Activated CD4-positive, alpha-beta T cell treated with anti-CD3 and anti-CD28 coated beads for 4 hours (primary cell): ENCODE measurements at regions not wholly inside any gene's neighbourhood (a gene's known extent, or its start where the extent isn't known, plus 50 kb on each side); places are given as distances from the start of the nearest gene placed in this dataset.
"Not testable (repeated sequence)": the region's sequence is repeated elsewhere in the genome, so short reads cannot be mapped to it uniquely, and the experiment has no call there.

ENCODE experiments used
- DNase-seq, 2 donors: peaks; one replicate each; pipeline ENCODE4 v3.0.0-alpha.2; 2020

DNA sequence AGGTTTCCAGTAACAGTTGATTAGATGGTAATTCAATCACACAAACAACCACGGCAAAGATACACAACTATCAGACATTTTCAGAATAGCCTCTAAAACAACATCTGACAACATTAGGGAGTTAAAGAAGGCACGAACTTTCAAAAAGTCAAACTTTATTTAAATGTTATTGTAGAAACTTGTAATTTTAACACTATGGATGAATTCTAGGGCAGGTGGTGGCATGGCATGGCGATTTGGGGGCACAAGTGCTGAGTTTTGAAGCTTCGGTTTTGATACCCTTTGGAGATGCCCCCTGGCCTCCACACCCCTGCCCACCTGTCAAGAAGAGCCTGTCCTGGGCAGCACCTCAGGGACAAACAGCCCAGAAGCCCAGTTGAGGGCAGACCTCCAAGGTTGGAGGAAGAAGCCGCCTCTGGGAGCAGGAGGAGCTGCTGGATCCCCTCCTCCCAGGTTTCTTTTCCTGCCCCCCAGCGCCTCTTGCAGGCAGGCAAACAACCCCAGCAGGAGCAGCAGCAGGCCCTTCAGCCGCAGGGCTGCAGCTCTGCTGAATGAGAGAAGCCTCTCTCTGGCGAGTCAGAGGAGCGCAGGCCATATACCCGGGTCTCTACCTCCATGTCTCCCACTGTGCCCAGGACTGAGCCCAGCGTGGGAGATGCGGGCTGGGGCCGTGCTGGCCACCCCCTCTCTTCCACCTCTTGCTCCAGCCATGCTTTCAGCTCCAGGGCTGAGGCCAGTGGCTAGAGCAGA is 102.1 kb upstream of the IGLL5 start:
- DNase-seq = no peak

DNA sequence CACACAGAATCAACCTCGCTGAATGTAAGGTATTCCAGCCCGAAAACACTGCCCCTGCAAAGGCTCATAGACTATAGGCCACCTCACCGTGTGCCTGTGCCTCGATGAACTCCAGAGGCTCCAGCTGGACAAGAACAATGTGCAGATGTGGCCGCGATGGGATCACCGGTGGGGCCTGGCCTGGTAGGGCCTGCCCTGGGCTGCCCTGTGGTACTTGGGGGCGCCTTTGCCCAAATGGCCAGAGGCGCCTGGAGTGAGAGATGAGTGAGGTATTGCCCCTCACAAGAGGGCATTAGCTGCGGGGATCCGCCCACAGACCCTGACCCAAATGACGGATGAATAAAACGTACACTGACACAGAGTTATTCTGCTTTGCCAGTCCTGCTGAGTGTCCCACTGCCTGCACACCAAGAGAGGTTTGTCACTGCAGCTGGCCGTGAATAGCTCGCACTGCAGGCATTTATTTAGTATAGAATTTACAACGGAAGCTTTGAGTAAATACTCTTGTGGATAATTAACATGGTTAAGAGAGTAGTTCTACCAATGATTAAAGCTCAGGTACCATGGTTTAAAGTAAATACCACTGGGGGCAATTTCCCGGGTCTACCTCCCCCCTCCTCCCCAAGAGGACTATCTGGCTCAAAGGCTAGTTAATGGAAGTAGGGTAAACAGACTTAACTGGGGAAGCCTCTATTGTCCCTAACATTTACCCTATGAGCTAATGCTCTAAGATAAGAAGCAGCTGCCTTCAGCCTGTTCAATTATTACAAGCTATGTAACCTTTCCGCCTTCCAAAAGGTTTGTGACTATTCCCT is 101.1 kb upstream of the IGLL5 start:
- DNase-seq = no peak

DNA sequence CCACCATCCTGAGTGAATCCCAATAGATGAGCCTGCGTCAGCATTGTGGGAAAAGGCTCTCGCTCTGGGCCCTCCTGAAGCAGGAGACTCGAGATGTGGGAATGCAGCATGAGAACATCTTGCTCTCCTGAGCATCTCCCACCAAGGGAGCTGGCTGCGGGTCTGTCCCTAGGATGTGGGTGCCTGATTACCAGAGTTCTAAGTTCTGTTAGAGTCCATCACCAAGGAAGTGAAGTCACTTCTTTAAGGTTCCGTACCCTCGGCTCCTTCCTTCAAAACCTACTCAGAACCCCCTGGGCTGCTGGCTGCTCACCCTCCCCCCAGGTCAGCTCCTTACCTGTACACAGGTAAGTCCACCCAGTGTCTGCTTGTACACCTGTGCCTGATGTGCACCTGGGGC is 100.5 kb upstream of the IGLL5 start:
- DNase-seq = no peak

DNA sequence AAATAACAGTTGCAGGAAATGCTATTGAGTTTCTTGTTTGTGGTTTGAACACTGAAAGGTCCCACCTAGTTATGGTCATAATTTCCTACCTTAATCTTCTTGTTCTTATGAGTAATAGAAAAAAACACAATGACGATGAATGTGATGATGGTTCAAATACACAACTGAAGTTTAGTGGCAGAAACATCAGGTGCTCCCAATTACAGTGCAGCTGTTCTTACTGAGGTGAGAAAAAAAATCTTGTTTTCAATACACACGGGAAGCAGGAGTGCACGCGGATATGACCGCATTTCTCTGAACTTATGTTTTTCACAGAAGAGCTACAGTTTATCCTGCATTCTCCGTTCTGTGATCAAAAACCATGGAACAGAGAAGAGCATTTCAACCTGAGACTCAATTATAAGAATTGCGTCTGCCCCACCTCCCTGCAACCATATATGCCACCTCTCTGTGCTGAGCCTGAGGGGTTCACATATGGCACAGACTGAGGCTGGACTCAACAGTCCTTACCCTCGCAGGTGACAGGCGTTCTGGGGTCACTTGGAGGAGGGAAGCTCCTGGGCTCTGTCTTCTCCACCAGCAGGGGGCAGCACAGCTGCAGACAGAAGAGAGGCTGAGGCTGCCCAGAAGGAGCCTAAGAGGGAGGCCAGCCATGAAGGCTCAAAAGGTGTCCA is 99.7 kb upstream of the IGLL5 start:
- DNase-seq = peak; percentile 64 to 65

DNA sequence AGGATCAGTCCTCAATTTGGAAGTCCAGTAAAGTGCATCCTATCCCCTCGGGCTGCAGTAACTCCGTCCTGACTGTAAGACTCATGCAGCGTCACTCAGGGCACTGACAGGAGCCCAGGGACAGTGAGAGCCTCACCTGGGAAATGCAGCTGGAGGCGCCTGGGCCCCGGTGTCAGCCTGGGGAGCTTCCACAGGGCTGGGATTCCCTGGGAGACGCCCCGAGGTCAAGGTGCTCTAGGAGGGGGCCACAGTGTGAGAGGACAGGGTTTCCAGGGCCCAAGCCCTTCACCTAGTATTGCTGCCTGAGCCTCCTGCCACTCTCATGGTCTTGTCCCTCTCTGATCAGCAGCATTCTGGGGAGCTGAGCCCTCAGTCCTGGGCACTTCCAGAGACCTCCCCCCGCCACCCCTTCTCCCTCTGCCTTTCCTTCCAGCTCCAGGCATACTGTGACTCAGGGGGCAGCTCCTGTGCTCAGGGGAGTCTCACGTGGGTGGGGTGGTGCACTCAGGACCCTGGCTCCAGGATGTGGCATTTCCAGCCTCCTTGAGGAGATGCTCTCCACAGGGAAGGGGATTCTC is 99.1 kb upstream of the IGLL5 start:
- no peak for DNase-seq

DNA sequence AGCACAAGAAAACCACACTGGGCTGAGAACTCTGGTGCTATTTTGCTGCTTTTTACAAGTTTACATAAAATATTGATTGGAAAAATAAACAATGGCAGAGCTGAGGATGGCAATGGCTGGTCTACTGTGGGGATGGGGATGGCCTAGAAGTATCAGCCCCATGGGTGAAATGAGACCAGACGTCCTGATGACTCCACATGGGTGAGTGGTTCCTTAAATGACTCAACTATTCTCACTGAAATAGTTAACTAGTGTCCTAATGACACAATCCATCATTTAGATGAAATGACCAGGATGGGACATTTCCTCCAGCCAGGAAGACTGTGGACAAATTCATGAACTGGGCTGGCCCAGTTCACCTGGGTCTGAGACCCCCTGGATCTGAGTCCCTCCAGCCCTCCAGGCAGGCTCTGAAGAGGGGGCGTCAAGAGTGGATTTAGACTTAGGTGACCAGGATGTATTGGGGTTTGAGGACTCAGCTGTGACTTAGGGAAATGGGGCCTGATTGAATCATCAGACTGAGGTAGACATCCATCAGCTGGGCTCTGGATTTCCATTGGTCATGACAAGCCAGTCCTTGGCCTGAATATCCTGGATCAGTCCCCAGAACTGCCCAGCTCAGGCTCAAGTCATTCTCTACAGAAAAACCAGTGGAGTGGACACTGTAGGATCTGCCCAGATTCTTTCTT is 98.2 kb upstream of the IGLL5 start:
- no peak for DNase-seq

DNA sequence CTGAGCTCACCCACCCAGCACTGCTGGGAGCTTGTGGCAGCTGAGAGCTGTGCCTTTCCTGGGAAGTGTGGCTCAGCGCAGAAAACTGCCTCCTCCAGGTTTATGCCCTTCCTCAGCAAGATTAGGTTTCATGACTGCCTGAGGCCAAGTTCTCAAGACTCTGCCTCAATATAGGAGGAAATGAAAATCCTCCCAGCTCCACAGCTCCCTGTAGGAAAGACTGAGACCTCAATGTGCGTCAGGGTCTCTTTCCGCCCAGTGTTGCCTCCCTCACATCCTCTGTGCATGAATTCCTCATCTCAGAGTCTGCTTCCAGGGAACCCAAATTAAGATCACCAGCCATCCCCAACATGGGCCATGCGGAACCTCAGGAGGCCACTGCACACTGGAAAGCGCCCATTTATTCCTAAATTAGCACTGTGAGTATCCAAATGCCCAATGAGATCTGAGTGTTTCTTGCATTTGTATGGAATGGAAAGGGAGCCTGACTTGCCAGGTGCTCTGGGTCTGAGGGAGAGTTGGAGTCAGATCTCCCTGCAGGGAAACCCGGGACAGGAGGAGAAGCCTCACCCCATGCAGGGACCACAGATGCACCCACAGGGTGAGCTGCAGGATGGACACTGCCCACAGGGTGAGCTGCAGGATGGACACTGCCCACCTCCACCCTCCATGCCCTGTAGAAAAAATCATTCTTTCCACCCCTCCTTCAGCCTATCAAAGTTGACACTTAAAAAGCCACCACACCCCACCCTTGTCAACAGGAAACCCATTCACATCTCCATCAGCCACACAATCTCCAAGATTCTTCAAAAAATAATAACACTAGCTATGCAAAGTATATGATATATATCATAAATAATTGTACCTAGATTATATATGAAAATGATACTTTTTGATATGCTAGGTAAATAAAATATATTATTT is 97.4 kb upstream of the IGLL5 start:
- no peak for DNase-seq

DNA sequence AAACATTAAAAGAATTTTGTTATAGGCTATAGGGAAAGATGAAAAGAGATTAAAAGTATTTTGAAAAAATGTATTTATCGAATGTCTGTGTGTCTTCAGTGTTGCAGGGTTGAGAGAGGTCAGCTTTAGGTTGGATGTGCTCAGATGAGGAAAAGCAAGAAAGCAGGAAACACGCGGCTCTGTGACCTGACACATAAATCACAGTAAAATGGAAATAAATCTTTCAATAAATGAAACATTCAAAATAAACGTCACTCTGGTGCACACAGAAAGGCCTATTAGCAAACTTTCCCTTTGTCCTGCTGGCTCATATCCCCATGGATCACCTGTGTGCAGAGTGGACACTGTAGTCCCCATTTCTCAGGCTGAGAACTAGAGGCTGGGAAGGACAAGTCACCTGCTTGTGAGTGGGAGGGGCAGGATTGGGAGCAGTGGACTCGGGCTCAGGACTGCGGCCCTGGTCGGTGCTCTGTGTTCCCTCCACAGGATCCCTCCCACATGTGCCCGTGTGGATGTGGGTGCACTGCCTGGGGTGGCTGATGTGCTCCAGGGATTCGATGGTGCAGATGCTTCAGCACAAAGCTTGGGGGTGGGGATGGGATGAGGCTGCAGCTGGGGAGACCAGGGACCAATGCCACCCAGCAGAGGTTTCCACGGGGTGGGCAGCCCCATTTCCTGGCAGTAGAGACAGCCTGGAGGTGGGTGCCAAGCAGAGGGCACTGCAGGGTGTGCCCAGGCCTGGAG is 96.0 kb upstream of the IGLL5 start:
- DNase-seq = no peak

DNA sequence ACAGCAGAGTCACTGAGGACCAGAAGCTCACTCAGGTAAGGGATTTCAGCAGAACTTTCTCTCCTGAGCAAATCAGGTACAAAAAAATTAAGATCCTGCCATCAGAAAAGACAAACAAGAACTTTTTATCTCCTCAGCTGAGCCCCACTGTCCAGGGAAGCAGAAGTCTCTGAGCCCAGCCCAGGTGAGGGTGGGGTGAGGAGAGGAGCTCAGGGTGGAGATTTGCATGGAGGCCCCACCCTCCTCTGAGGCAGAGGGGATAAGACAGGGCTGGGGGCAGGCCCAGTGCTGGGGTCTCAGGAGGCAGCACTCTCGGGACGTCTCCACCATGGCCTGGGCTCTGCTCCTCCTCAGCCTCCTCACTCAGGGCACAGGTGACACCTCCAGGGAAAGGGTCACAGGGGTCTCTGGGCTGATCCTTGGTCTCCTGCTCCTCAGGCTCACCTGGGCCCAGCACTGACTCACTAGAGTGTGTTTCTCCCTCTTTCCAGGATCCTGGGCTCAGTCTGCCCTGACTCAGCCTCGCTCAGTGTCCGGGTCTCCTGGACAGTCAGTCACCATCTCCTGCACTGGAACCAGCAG is 95.3 kb upstream of the IGLL5 start:
- DNase-seq = not testable (repeated sequence)

DNA sequence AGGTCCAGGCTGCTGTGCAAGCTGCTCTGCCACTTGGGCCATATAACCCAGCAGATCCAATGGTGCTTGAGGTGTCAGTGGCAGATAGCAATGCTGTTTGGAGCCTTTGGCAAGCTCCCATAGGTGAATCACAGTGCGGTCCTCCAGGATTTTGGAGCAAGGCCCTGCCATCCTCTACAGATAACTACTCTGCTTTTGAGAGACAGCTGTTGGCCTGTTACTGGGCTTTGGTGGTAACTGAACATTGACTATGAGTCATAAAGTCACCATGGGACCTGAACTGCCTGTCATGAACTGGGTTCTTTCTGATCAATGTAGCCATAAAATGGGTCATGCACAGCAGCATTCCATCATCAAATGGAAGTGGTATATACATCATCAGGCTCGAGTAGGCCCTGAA is 92.0 kb upstream of the IGLL5 start:
- not testable (repeated sequence) for DNase-seq

DNA sequence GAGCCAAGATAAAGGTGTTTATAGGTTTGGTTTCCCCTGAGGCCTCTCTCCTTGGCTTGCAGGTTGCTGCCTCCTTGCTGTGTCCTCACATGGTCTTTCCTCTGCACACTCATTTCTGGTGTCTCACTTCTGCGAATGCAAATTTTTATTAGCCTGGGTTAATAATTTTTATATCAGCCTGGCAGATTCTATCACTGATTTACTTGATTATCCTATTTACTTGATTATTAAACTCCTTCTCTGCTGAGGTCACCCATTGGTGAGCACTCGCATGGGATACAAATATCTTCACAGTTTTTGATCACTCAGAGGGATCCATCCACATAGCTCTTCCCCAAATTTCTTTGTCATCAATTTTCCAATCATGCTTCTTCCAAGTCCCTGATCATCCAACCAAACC is 90.9 kb upstream of the IGLL5 start:
- DNase-seq = no peak

DNA sequence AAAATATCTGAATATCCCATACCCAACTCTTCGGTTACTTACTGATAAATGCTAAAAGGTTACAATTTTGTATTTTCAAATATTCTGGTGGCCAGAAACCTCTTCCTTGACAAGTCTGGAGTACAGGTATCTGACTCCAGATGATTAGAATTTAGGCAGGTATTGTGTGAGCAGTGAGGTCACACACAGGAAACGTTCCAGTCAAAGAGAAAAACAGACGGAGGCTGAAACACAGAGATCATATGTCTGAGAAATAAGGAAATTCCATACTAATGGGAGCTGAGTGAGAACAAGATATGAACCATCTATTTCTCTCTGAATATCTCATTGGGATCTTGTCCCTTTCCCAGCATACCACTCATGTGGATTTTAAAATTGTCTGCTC is 89.4 kb upstream of the IGLL5 start:
- no peak for DNase-seq

DNA sequence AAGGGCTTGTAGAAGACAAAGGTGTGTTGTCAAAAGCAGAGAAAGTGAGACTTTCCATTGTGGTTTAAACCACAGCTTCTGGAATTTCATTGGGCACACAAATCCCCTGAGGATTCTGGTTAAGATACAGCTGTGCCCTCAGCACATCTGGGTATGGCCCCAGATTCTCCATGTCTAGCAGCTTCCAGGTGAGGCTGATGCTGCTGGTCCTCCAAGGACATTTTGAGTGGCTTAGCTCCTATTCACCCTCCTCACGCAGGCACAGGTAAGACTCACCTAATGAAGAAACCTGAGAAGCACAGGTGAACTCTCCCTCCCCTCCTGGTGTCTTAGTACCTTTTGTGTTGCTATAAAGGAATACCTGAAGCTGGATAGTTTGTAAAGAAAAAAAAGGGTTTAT is 88.9 kb upstream of the IGLL5 start:
- no peak for DNase-seq

DNA sequence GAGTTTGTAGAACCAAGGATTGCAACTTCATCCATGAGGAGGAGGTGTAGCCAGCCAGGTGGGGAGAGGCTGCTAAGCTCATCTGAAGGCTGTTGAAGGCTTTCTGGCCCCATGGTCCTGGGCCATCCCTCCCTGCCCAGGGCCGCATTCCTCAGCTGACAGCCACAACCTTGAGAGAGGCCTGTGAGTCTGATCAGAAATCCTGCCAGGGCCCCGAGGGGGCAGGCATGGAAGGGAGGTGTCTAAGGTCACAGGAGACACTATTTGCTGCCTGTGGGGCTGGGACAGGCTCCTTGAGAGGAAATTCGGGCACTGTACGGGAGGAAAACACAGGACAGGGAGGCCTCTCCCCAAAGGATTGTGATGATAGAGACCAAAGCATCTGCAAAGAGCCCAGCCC is 88.1 kb upstream of the IGLL5 start:
- no peak for DNase-seq

DNA sequence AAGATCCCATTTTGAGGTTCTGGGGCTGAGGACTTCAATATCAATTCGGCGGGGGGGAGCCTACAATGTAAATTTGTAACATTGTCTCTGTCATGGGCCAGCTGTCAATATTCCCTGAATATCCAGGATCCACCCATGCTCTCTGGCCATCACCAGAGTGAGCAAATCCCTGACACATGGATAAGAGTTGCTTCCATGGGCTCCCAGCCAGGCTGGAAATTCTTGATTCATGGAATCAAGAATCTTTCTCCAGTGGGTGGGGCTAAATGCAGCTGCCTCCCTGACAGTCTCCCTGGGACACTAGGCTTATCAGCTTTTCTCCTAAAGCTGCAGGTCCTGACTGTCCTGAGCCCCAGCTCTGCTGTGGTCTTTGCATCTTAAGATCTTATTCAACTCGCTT is 86.9 kb upstream of the IGLL5 start:
- DNase-seq = no peak

DNA sequence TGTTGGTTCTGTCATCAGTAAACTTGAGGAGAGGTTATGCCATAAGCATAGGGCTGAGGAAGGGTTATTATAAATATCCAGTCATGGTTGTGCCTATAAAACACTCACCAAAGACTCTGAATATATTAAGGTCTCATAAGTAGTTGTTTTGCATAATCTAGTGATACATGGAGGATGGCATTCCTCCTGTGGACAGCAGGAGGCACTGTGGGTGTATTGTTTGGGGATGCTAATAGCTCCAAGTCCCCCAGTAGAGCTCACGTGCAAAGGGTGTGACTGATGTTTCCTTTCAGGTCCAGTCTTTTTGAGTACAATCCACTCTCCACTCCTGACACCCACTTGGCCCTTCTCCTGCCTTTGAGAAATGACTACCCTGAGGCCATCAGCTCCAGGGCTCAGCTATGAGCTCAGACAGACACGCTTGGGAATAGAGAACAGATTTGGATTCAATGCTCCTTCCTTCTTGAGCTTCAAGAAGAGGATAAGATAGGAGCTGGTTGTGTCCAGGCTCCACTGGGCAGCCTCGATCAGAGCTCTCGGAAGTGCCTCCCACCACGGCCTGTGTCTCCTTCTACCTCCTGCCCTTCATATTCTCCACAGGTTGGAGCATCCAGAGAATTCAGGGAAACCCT is 85.2 kb upstream of the IGLL5 start:
- DNase-seq = peak in 1 of 2 donors; percentile 45

DNA sequence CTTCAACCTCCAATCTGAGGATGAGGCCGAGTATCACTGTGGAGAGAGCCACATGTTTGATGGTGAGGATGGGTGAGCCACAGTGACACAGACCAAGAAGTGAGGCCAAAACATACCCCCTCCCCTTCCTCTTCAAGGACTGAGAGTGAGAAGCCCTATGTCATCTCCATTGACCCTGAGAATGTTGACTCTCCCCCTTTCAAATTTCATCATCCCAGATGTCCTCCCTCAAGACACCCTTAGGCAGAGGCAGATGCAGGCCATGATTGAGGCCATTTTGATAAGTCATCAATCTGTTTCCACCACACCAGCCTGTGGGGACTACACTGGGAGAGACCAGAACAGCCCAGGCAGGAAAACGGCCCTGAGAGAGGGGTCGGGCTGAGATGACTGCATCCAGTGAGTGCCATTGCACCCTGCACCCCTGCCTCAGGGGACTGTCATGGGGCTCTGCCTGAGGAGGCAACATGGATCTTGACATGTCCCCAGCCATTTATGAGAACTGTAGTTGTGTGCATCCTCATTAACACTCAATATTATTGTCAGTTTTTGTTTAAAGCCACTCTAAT is 84.2 kb upstream of the IGLL5 start:
- DNase-seq = no peak

DNA sequence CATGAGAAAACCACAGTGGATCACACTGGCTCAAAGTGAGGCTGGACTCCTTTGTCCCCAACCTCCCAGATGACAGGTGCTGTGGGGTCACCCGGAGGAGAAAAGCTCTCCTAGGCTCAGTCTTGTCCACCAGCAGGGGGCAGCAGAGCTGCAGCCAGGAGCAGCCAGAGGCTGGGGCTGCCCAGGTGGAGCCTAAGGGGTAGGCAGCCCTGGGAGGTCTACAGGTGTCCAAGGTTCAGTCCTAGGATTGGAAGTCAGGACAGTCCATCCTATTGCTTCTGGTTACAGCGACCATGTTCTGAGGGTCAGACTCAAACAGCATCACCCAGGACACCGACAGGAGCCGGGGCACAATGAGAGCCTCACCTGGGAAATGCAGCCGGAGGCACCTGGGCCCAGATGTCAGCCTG is 77.6 kb upstream of the IGLL5 start:
- peak; percentile 65 to 79 for DNase-seq

DNA sequence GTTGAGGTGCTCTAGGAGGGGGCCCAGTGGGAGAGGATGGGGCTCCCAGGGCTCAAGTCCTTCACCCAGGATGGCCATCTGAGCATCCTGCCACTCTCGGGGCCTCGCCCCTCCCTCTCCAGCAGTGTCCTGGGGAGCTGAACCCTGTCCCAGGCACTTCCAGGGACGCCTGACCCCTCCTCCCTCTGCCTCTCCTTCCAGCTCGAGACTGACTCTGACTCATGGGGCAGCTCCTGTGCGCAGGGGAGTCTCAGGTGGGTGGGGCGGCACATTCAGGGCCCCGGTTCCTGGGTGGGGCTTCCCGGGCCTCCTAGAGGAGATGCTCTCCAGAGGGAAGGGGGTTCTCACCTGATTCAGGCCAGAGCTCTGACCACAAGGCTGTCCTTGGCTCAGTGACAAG is 77.1 kb upstream of the IGLL5 start:
- DNase-seq = no peak
